AG09319 (cell line): ENCODE measurements at regions not wholly inside any gene's neighbourhood (a gene's known extent, or its start where the extent isn't known, plus 50 kb on each side); places are given as distances from the start of the nearest gene placed in this dataset.
"Not testable (repeated sequence)": the region's sequence is repeated elsewhere in the genome, so short reads cannot be mapped to it uniquely, and the experiment has no call there.

ENCODE experiments used
- DNase-seq: peaks from one replicate; pipeline ENCODE4 v3.0.0-alpha.2; 2010; ENCODE audit warnings: low read depth; ENCODE audit errors: extremely low read depth
- CTCF ChIP-seq: IDR thresholded peaks from 2 replicates; pipeline ENCODE4 v1.5.1; 2011; ENCODE audit warnings: low read depth, mild to moderate bottlenecking, inconsistent platforms, low read length, moderate library complexity

- no peak for TF ChIP-seq CTCF
- no peak for DNase-seq
These were observed 987.9 kb downstream of the EPHA7 start for GRCh38 chr6:92431502-92431901.

GRCh38 chr6:92428448-92428847 is 990.9 kb downstream of the EPHA7 start:
- no peak for TF ChIP-seq CTCF
- no peak for DNase-seq

GRCh38 chr6:92427453-92427852 is 991.9 kb downstream of the EPHA7 start:
- TF ChIP-seq CTCF: no peak
- DNase-seq: no peak

GRCh38 chr6:92415656-92416055 is 1003.7 kb downstream of the EPHA7 start:
- TF ChIP-seq CTCF: no peak
- DNase-seq: no peak

- TF ChIP-seq CTCF: no peak
- no peak for DNase-seq
These were observed 1011.0 kb downstream of the EPHA7 start for GRCh38 chr6:92408350-92408749.

GRCh38 chr6:92404281-92404680 is 1015.1 kb downstream of the EPHA7 start:
- DNase-seq: no peak
- no peak for TF ChIP-seq CTCF

- DNase-seq: no peak
- no peak for TF ChIP-seq CTCF
These were observed 1019.4 kb downstream of the EPHA7 start for GRCh38 chr6:92399911-92400310.

- DNase-seq: not testable (repeated sequence)
These were observed 1030.7 kb downstream of the EPHA7 start for GRCh38 chr6:92388706-92389105.
